Ishikawa (cell line): ENCODE measurements at regions not wholly inside any gene's neighbourhood (a gene's known extent, or its start where the extent isn't known, plus 50 kb on each side); places are given as distances from the start of the nearest gene placed in this dataset.

ENCODE experiments used
- CEBPB ChIP-seq: IDR thresholded peaks from 2 replicates; pipeline ENCODE4 v1.6.1; 2012
- CREB1 ChIP-seq: IDR thresholded peaks from 2 replicates; pipeline ENCODE4 v1.6.1; 2012; ENCODE audit warnings: low read depth
- EP300 ChIP-seq: IDR thresholded peaks from 2 replicates; pipeline ENCODE4 v1.6.1; 2012; ENCODE audit warnings: borderline replicate concordance
- FOXM1 ChIP-seq: IDR thresholded peaks from 2 replicates; pipeline ENCODE4 v1.6.1; 2012; ENCODE audit warnings: low read depth, borderline replicate concordance
- MAX ChIP-seq: IDR thresholded peaks from 2 replicates; pipeline ENCODE4 v1.6.1; 2012
- NFIC ChIP-seq: IDR thresholded peaks from 2 replicates; pipeline ENCODE4 v1.6.1; 2012
- RAD21 ChIP-seq: IDR thresholded peaks from 2 replicates; pipeline ENCODE4 v1.6.1; 2012; ENCODE audit warnings: low read depth
- REST ChIP-seq: IDR thresholded peaks from 2 replicates; pipeline ENCODE4 v1.6.1; 2012; ENCODE audit warnings: low read depth, mild to moderate bottlenecking
- TAF1 ChIP-seq: IDR thresholded peaks from 2 replicates; pipeline ENCODE4 v1.6.1; 2012; ENCODE audit warnings: low read depth, mild to moderate bottlenecking
- TCF12 ChIP-seq: IDR thresholded peaks from 2 replicates; pipeline ENCODE4 v1.6.1; 2012; ENCODE audit warnings: low read depth
- TEAD4 ChIP-seq: IDR thresholded peaks from 2 replicates; pipeline ENCODE4 v1.6.1; 2012
- USF1 ChIP-seq: IDR thresholded peaks from 2 replicates; pipeline ENCODE4 v1.6.1; 2012
- YY1 ChIP-seq: IDR thresholded peaks from 2 replicates; pipeline ENCODE4 v1.6.1; 2012; ENCODE audit warnings: low read depth
- ZBTB7A ChIP-seq: IDR thresholded peaks from 2 replicates; pipeline ENCODE4 v1.6.1; 2012; ENCODE audit warnings: low read depth

DNA sequence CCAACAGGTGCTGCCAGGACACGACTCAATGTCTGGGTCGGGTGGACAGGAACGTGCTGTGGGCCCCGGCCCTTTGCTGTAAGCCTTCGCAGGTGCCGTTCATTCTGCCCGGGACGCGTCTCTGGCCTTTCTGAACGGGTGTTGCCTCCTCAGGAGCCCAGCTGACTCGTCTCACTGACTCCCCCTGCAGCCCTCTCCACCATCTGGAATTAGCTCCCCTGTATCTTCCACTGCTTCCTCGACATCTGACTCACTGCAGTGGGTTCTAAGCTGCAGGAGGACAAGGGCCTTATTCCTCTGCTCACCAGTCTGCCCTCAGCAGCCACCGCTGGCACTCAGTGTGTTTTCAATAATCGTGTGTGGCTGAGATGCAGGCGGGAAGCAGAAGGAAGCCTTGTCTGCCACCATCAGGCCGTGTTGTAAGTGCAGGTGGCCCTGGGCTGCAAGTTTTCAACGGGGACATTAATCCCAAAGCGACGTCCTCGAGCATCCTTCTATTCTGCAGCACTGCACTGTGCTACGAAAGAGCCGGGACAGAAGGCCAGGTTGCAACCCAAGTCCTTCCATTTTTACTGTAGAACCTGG lies 256.2 kb downstream of the FOXL1 start:
- no peak for TF ChIP-seq EP300
- no peak for TF ChIP-seq REST
- no peak for TF ChIP-seq TEAD4
- TF ChIP-seq CEBPB: no peak
- TF ChIP-seq TAF1: no peak
- no peak for TF ChIP-seq RAD21
- TF ChIP-seq USF1: no peak
- TF ChIP-seq MAX: no peak
- no peak for TF ChIP-seq TCF12
- no peak for TF ChIP-seq CREB1
- TF ChIP-seq NFIC: no peak
- no peak for TF ChIP-seq FOXM1
- TF ChIP-seq ZBTB7A: no peak
- no peak for TF ChIP-seq YY1
